Kidney tubule cell (primary cell): ENCODE measurements at regions not wholly inside any gene's neighbourhood (a gene's known extent, or its start where the extent isn't known, plus 50 kb on each side); places are given as distances from the start of the nearest gene placed in this dataset.
"Not testable (repeated sequence)": the region's sequence is repeated elsewhere in the genome, so short reads cannot be mapped to it uniquely, and the experiment has no call there.

Experiments used
- DNase-seq: peaks from one replicate; pipeline ENCODE4 v3.0.0-alpha.2; 2018; ENCODE audit warnings: low spot score

DNA sequence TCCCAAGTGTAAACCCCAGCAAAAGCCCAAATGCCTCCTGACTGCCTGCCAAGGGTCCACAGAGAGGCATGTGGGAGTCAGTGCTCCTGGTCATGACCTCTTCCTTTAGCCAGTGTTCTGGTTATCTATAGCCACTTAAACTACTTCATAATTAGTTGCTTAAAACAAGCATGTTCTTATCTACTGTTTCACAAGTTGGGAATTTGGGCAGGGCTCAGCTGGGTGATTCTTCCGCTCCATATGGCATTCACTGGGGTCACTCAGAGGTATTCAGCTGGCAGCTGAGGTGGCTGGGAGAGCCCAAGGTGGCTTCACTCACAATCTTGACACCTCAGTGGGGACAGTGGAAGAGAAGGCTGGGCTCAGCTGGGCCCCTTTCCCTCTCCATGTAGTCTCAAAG lies 184.0 kb upstream of the RGS6 start:
- DNase-seq, result no peak

DNA sequence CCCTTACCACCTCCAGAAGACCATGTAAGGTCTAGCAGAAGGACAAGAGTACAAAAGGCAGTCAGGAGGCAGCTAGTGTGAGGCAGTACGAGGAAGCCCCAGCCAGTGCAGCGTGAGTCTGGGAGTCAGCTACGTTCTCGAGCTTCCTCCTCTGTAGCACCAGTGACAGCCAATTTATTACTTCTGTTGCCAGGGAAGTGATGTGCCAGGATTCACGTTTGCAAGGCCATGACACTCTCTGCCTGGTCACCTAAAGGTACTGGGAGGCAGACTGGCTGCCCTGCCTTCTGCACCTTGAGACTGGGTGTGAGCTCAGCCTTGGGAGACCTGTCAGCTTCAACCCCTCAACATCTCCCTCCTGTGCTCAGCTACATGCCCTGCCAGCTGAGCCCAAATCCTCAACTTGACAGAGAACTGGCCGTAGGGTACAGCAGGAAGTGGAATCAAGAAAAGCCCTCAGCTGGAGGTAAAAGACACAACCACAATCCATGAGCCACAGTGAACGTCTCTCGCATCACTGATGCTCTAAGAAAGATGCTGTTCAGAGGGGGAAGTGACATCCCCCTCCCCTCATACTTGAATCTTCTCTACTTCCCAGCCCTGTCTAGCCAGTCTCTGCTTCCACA lies 182.5 kb upstream of the RGS6 start:
- DNase-seq, result peak; percentile 43

DNA sequence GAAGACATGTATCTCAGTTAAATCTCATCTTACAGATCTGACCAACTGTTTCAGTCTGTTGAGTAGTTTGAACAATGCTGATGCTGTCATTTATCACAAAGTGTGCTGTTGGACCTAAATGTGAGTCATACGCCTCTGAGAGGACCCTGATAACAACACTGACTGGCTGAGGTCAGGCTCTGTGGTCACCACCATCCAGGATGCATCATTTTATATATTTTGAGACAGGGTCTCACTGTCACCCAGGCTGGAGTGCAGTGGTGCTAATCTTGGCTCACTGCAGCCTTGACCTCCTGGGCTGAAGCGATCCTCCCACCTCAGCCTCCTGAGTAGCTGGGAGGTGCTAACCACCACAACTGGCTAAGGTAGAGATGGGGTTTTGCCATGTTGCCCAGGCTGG lies 181.0 kb upstream of the RGS6 start:
- peak; percentile 28 for DNase-seq

DNA sequence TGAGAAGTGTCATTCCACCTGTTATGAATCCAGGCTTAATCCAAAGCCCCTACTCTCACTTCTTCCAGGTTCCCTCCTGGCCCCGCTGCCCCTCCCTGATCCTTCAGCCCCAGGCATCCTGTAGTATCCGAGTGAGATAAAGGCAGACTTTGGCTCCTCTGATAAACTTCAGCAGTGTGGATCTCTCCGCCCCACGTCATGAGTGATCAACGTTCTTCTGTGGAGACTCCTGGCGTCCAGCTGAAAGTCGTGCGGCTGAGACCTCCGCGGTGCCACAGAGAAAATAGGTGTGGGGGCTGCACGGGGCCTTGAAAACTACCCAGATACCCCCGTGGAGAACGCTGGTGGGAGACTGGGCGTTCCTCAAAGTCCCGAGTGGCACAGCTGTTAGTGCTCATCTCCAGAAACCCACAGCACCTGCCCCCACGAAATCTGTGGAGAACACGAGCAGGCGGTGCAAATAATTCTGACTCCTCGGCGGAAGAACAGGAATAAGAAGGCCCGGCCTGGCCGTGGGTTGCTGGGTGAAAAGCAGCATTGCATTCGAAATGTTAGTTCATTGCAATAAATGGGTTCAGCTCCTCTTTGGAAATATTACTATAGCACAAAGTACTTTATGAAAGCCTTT lies 180.0 kb upstream of the RGS6 start:
- no peak for DNase-seq

DNA sequence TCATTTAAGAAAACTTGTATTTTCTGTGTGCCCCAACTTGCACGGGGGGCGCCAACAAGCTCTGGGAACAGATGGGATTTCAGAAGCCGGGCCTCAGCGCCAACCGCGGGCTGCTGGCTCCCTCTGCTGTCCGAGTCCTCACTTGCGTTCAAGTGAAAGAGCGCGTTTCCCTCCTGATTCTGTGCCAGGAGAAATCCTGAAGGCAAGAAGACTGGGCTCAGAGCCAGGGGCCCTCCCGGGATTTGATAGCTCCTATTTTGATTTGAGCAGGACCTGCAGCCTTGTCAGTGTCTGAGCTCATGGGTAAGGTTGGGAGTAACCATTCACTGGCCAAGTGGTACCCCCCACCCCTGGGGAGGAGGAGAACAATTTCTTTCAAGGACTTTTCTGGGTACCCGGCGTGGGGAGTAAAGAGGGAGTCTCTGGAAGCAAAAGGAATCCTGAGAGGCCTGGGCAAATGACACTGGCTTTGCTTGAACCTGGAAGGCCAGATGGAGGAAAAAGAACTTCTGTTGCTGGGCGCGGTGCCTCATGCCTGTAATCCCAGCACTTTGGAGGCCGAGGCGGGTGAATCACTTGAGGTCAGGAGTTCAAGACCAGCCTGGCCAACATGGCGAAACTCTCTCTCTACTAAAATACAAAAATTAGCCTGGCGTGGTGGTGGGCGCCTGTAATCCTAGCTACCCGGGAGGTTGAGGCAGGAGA lies 179.0 kb upstream of the RGS6 start:
- peak; percentile 82 for DNase-seq

DNA sequence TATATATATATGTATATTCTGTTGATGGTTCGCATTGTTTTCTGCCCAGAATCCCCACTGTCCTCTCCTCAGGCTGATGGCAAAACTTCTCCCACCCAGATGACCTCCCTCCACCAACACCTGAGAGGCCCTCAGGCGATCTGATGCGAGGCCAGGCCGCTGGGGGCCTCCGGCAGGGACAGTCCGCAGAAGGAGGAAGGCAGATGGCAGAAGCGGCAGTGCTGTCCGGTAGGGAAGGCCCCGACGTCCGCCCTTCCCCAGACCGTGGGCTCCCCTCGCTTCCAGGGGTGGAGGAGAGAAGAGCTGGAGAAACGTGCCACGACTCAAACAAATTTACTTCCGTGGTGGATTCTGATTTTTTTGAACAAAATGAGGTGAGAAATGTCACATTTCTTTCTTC lies 178.3 kb upstream of the RGS6 start:
- no peak for DNase-seq

DNA sequence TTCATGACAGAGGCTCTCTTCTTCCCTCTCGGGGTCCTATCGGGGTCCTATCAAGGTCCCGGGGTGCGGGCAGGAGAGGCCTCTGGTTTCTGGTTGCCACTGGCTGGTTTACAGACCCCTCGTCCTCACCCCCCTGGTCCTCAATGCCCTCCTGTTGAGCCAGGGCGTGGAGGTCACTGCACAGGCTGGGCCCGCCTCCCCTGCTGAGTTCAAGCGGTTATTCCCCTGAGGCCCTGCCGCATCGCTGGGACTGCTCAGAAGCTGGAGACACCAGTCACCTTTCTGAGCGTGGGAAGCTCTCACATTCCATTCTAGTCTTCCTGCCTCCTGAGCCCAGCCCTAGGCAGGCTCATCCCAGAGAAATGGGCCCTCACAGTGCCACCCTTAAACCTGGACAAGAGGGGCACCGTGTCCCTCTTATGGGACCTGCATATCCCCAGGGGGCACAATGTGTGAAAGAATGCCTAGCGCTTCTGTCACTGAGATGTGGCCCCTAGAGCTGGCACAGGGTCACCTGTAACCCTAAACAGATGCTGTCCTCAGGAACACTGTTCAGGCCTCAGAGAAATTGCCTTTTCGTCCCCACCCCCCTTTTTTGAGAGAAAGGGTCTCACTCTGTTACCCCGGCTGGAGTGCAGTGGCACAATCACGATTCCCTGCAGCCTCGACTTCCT lies 177.7 kb upstream of the RGS6 start:
- peak; percentile 45 for DNase-seq

DNA sequence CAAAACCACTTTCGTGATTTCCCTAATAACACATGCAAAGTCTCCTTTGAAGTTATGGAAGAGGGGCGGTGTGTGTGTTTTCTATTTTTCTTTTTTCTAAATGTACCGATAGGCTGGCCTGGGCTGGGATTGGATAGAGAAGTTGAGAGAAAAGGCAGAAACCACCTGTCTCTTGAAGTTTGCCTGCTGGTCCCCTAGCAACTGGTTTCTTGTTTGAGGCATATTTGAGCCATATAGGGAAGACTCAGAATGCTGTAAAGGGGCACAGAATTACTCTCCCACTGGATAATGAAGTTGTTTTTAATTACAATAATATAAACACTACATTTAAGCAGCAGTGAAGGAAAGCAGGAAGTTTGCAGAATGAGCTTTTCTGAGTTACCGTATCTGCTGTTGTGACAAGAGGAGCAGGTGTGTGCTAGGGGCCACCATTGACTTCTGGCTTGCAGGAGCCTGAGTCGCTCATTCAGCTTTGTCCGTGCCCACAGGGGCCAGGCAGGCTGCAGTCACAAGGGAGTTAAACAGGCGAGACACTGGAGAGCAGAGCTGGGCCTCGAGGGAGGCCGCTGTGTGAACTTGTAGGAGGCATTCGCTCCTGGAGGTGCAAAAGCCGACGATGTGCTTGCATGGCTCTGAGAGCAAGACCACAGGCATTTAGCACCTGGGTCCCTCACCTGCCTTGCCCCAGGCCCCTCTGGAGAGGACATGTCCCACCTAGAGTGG lies 173.8 kb upstream of the RGS6 start:
- no peak for DNase-seq

DNA sequence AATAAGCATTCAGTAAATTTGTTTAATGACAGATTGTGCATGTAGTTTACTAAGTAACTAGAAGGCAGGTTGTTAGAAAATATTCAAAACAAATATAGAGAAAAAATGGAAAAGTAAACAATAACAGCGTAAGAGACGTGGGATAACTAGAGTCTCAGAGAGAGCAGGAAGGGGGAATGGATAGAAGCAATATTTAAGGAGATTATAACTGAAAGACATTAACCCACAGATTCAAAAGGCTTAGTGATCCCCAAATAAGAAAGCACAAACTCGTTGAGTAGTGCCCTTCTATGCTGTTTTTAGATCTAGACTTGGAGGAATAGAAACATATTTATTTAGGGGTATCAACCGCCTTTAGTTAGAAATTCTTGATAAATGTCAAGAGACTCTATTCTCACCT lies 169.7 kb upstream of the RGS6 start:
- DNase-seq, result no peak

DNA sequence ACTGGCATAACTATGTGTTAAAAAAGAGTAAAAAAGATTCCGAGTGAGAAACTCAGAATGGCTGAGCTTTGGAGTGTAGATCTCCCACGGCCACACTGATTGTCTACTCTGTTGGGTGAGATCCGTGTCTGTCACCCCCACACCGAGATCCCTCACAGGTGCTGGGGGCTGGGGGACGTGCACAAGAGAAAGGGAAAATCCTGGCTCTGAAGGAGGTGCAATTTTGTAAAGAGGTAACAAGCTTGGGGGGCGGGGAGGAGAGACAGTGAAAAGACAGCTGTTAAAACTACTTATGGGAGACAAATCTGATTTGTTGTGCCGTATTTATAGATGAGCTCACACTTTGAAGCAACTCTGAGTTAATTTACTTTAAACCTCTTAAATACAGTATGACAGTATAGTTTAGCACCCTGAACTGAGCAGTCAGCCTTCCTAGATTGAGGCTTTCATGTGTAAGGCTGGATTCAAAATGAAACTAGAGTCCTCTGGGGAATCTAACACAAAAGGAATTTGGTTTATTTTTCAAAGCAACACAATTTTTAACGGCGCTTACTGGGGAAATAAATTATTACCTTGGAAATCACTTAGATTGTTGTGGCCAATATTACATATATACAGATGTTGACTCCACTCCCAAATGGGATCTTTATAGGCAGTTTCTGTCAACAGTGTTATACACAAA lies 167.4 kb upstream of the RGS6 start:
- DNase-seq, result no peak

DNA sequence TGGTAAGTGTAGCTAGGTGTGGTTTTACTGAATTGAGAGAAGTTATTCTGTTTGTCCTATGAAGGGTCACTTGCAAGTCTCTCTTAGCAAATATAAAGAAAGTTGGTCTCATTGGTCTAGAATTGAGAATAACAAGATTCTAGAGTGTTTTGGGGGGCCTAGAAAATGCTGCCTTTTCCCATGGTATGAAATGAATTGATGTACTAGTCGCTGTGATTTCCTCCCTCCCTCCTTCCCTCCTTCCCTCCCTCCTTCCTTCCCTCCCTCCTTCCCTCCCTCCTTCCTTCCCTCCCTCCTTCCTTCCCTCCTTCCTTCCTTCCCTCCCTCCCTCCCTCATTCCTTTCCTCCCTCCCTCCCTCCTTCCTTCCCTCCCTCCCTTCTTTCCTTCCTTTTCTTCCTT lies 166.7 kb upstream of the RGS6 start:
- no peak for DNase-seq

DNA sequence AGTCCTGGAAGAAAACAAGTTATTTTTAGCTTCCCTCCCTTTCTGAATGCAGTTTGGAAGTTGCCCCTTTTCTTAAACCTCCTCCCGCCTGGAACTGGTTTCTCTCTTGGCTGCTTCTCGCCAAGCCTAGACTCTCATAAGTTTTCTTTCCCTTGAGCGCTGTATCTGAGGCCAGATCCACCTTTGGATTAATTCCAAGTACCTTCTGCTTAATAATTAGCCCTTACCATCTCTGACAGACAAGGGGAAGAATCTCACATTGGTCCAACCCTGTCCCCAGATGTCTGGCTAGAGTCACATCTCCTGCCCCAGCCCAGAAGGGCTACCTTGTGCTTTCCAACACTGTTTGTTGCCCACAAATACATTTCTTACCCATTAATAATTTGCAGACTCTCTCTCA lies 161.8 kb upstream of the RGS6 start:
- peak; percentile 51 for DNase-seq

DNA sequence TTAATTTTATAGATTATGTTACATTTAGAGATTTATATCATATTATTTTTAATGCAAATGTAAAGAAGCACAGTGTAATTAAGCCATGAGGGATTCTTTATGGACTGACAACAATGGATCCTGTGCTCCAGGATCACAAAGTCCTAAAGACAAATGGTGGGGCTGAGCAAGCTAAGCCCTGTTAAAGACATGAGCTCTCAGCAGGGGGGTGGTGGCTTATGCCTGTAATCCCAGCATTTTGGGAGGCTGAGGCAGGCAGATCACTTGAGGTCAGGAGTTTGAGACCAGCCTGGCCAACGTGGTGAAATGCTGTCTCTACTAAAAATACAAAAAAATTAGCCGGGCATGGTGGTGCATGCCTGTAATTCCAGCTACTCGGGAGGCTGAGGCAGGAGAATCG lies 160.8 kb upstream of the RGS6 start:
- DNase-seq, result not testable (repeated sequence)

DNA sequence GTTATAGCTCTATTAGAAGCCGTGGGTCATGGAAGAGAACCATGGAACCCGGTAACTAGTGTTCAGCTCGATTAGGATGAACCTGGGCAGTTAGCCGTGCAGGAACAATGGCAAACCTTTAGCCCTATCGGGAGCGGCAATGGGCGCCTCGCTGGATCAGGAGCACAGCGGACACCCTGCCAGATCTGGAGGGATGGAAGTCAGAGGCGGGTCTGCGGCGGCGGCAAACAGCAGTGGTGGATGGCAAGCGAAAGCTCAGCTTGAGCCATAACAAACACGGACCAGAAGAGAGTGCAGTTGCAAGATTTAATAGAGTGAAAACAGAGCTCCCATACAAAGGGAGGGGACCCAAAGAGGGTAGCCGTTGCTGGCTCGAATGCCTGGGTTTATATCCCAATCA lies 160.2 kb upstream of the RGS6 start:
- DNase-seq, result not testable (repeated sequence)

DNA sequence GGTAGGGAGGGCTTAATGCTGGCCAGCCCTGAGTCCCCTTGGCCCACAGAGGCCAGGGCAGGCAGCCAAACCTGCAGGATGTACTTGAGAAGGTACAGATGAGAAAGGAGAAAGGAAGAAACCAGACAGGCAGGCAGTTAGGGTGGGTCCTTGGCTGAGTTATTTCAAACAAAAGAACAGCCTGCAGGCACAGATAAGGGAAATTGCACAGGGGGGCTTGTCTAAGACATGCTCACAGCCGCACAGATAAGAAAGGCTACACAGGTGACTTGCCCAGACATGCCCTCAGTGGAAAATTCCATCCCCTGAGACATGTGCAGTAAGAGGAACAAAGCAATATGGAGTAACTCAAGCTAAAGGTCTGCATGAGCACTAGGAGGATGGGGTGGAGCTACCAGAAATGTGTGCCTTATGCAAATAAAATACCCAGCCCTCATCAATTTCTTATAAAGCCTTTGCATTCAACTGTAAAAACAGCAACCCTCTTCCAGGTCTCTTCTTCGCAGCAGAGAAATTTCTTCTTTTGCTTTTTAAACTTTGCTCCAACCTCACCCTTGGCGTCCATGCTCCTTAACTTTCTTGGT lies 158.2 kb upstream of the RGS6 start:
- no peak for DNase-seq

DNA sequence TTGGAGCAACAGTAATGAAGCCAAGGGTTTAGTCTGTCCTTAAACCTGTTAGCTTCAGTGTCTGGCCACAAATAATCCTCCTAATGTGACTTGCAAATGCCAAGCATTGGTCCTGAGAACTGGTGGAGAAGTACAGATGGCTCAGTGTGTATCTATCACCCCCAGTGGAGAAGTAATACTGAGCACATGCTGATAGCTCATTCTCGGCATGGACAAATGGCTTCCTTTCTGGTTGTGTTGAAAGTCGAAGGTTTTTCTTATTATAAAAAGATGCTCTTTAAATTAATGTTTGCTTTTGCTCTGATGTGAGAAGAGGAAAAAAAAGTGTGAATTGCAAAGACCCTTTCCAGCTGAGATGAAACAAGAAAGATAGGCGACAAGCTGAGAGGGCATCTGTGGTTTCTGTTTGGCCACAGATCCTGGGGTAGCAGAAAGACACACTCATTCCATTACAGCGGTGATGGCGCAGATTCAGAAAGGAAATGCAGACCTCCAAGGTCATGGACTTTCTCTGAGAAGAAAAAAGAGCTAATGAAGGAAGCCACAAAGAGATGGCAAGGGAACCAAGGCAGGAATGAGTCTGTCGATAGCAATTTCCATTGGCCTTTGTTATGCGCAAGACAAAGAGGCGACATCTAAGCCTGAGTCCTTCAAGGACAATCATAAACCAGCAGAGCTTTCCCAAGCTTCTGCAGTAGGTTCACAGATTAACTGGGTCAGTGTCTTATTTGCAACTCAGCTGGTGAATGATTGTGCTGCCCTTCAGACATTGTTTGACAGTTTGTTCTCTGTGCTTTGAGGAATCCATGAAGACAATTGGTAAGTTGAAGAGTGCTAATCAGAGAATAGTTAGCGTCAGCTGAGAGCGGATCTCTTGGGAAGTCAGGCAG lies 155.5 kb upstream of the RGS6 start:
- no peak for DNase-seq

DNA sequence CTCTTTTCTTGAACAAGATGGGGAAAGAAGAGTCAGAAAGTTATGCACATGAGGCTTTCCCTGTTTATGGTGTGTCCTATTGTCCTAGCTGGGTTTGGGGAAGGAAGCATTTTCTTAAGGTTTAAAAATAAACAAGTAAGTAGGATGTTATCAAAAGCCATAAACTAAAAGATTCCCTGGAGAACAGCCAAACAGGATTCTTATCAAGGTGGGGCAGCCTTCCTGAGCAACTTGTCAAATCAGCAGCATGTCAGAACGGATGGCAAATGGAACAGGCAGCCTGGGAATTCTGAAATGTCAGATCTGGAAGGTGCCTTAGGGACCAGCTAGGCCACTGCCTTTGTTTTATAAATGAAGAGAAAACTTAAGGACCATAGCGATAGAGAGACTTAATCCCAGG lies 152.2 kb upstream of the RGS6 start:
- no peak for DNase-seq

DNA sequence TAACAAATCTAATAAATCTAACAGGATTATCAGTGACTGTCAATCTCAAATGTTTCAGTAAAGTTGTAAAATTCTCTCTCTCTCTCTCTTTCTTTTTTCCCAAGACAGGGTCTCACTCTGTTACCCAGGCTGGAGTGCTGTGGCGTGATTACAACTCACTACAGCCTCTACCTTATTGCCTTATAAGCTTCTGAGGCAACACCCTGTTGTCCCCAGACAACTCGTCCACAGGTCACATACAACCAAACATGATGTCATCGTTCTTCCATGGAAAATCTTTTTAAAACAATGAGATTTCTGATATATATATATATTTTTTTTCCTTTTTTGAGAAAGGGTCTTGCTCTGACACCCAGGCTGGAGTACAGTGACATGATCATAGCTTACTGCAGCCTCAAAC lies 151.4 kb upstream of the RGS6 start:
- no peak for DNase-seq

DNA sequence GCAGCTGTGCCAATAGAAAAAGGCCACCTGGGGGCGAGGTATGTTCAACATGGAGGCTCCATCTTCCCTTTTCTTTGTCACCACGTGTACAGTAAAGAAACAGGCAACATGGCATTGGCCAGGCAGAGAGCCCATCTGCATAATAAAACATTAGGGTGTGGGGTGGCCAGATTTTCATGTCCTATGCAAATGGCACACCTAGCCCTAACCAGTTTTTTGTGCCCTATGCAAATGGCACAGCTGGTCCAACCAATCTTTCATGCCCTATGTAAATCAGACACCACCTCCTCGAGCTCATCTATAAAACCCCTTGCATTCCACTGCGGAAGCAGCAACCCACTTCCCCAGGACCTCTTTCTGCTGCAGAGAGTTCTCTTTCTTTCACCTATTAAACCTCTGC lies 149.1 kb upstream of the RGS6 start:
- no peak for DNase-seq

DNA sequence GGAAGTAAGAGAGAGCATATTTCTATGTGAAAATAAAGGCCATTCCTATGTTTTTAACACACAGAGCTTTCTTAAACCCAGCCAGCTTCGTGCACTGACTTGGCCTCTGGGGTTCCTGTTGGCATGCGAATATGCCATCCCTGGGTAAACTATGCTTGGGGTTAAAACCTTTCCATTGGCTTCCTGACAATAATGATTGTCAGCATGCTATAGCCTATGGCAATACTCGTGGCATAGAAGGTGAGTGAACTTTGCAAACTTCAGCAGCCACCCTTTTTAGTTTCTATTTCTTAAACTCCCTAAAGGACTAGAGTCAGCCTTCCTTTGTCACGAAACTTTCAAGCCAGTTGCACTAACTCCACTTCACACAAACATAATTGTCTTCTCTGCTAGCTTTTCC lies 148.4 kb upstream of the RGS6 start:
- DNase-seq, result no peak
